K562 (cell line): ENCODE measurements at regions not wholly inside any gene's neighbourhood (a gene's known extent, or its start where the extent isn't known, plus 50 kb on each side); places are given as distances from the start of the nearest gene placed in this dataset.

Experiments used
- ATAC-seq: fragments of 200-7000 bp; cut with Tn5 transposase; 3 replicates; pipeline ENCODE4 v1.9.1; 2020; ENCODE audit warnings: moderate library complexity
- BruUV-seq: library from RNA; stranded (reverse); fragments of 400-500 nt; replicated peaks from 2 replicates; lab custom pipeline; 2021; lab: Mats Ljungman, UMichigan
- CTCF ChIA-PET: fragments of 300-600 bp; formaldehyde crosslinking; extraction: SDS; loops from one replicate; lab custom pipeline; 2021; ENCODE audit warnings: low intra/inter-chr PET ratio; lab: Yijun Ruan, JAX
- POLR2A ChIA-PET: fragments of 300-600, 350-650 bp; sonication (Branson Sonifier 250); formaldehyde crosslinking; extraction: SDS; loops from one replicate; lab custom pipeline; 2021; ENCODE audit warnings: antibody characterized with exemption, inconsistent platforms; lab: Yijun Ruan, JAX
- DNase-seq, 4 experiments: peaks; one replicate each; pipeline versions ENCODE4 v3.0.0 to v3.0.0-alpha.2; 2011 to 2018; ENCODE audit warnings: low spot score in 3 of 4, mixed read lengths in 3 of 4; ENCODE audit errors: extremely low read depth in 1 of 4
- FAIRE-seq: peaks from 2 replicates; lab custom pipeline; 2011; peaks lifted over from hg19 to GRCh38; lab: Jason Lieb, UNC
- H2AFZ ChIP-seq: 2 replicates; pipeline ENCODE4 v1.6.0; 2011; ENCODE audit warnings: low read depth, low read length, control low read depth, inconsistent platforms
- H3K27ac ChIP-seq: fragments of 200-600 bp; 3 replicates; pipeline ENCODE4 v1.8.0; 2011; ENCODE audit warnings: low read depth, mild to moderate bottlenecking, control low read depth, inconsistent platforms, low read length, moderate library complexity, mixed read lengths; ENCODE audit errors: extremely low read depth
- H3K27me3 ChIP-seq, 2 experiments: fragments of 300-600 bp in 1 of 2; 2 replicates in 1 of 2; 3 replicates in 1 of 2; pipeline versions ENCODE4 v1.6.0 to v1.8.0; 2011; ENCODE audit warnings: inconsistent platforms in 2 of 2, low read length in 2 of 2, mild to moderate bottlenecking in 1 of 2, mixed read lengths in 1 of 2, moderate library complexity in 1 of 2; ENCODE audit not compliant: control insufficient read depth in 2 of 2, insufficient read depth in 2 of 2
- H3K36me3 ChIP-seq: fragments of 300-600 bp; 3 replicates; pipeline ENCODE4 v1.8.0; 2011; ENCODE audit warnings: mild to moderate bottlenecking, low read length, inconsistent platforms; ENCODE audit not compliant: control insufficient read depth, insufficient read depth
- H3K4me1 ChIP-seq, 2 experiments: fragments of 200-600 bp in 1 of 2; replicated peaks in 1 of 2; 2 replicates in 1 of 2; 3 replicates in 1 of 2; pipeline versions ENCODE4 v1.5.1 to v1.8.0; 2011; ENCODE audit warnings: inconsistent platforms in 2 of 2, low read length in 2 of 2, mild to moderate bottlenecking in 1 of 2, mixed read lengths in 1 of 2, moderate library complexity in 1 of 2; ENCODE audit not compliant: control insufficient read depth in 2 of 2, insufficient read depth in 2 of 2
- H3K4me2 ChIP-seq: 2 replicates; pipeline ENCODE4 v1.6.1; 2011; ENCODE audit warnings: low read length, control low read depth, inconsistent platforms, mixed read lengths; ENCODE audit not compliant: insufficient read depth
- H3K4me3 ChIP-seq: fragments of 200-600 bp; sonication (generic), shearing (Covaris generic); 2 replicates; pipeline ENCODE4 v1.5.1; 2016; ENCODE audit warnings: control low read depth, inconsistent platforms
- H3K79me2 ChIP-seq: fragments of 200-600 bp; 3 replicates; pipeline ENCODE4 v1.8.0; 2011; ENCODE audit warnings: low read length, inconsistent platforms; ENCODE audit not compliant: control insufficient read depth, insufficient read depth
- H3K9ac ChIP-seq, 2 experiments: 2 replicates each; pipeline versions ENCODE4 v1.6.0 to v1.6.1; 2011; ENCODE audit warnings: low read depth in 2 of 2, low read length in 2 of 2, control low read depth in 1 of 2, inconsistent platforms in 1 of 2, mild to moderate bottlenecking in 1 of 2, mixed read lengths in 1 of 2; ENCODE audit not compliant: insufficient read depth in 1 of 2
- H3K9me1 ChIP-seq: one replicate; pipeline ENCODE4 v1.6.0; 2011; ENCODE audit warnings: inconsistent platforms, mild to moderate bottlenecking, low read length, moderate library complexity; ENCODE audit not compliant: control insufficient read depth, insufficient read depth
- H3K9me3 ChIP-seq: replicated peaks from 2 replicates; pipeline ENCODE4 v1.5.1; 2011; ENCODE audit warnings: low read depth, low read length, inconsistent platforms; ENCODE audit not compliant: control insufficient read depth, insufficient read depth
- H4K20me1 ChIP-seq: replicated peaks from 2 replicates; pipeline ENCODE4 v1.6.1; 2011; ENCODE audit warnings: low read length, inconsistent platforms, mixed read lengths; ENCODE audit not compliant: control insufficient read depth, insufficient read depth
- BMI1 ChIP-seq: fragments of 150-350 bp; IDR thresholded peaks from 2 replicates; pipeline ENCODE4 v1.6.1; 2014; ENCODE audit warnings: low read length
- CBFB ChIP-seq: sonication (generic); formaldehyde crosslinking; IDR thresholded peaks from 2 replicates; pipeline ENCODE4 v1.4.0; 2020; ENCODE audit warnings: mild to moderate bottlenecking, missing genetic modification reagents
- E2F4 ChIP-seq: sonication (generic); formaldehyde crosslinking; IDR thresholded peaks from 2 replicates; pipeline ENCODE4 v1.8.0; 2022; ENCODE audit warnings: mild to moderate bottlenecking, low read depth, missing genetic modification reagents
- NCOR1 ChIP-seq: fragments of 450-650 bp; IDR thresholded peaks from 2 replicates; pipeline ENCODE4 v1.6.1; 2016; ENCODE audit warnings: mild to moderate bottlenecking, moderate library complexity
- RBM14 ChIP-seq: fragments of 200-400 bp; formaldehyde crosslinking; IDR thresholded peaks from 2 replicates; pipeline ENCODE4 v1.6.1; 2018; ENCODE audit warnings: low read depth, mild to moderate bottlenecking, low read length, moderate library complexity, borderline replicate concordance; ENCODE audit not compliant: insufficient read depth
- SREBF1 ChIP-seq: fragments of 150-350 bp; IDR thresholded peaks from 2 replicates; pipeline ENCODE4 v1.6.1; 2014; ENCODE audit warnings: antibody characterized with exemption, low read depth, low read length, borderline replicate concordance
- SUPT5H ChIP-seq: fragments of 450-650 bp; IDR thresholded peaks from 2 replicates; pipeline ENCODE4 v1.6.1; 2016
- ZBTB33 ChIP-seq: sonication (generic); formaldehyde crosslinking; IDR thresholded peaks from 2 replicates; pipeline ENCODE4 v1.8.1; 2023; ENCODE audit warnings: mild to moderate bottlenecking, missing genetic modification reagents
- ZFP36 ChIP-seq: fragments of 150-350 bp; IDR thresholded peaks from 2 replicates; pipeline ENCODE4 v1.6.1; 2018; ENCODE audit warnings: low read length, low read depth; ENCODE audit not compliant: partially characterized antibody
- ZNF277 ChIP-seq: fragments of 250-450 bp; sonication (Bioruptor Pico); IDR thresholded peaks from 2 replicates; pipeline ENCODE4 v1.8.0; 2022; ENCODE audit warnings: inconsistent platforms, mild to moderate bottlenecking, moderate library complexity, borderline replicate concordance
- ZNF311 ChIP-seq: fragments of 250-450 bp; sonication (Bioruptor Pico); IDR thresholded peaks from 2 replicates; pipeline ENCODE4 v1.4.0; 2020; ENCODE audit warnings: mild to moderate bottlenecking, moderate library complexity
- ZNF431 ChIP-seq: sonication (generic); formaldehyde crosslinking; IDR thresholded peaks from 2 replicates; pipeline ENCODE4 v1.8.0; 2022; ENCODE audit warnings: mild to moderate bottlenecking, missing genetic modification reagents
- ZNF444 ChIP-seq: fragments of 250-450 bp; sonication (Bioruptor Pico); IDR thresholded peaks from 2 replicates; pipeline ENCODE4 v1.4.0; 2020; ENCODE audit warnings: mild to moderate bottlenecking, moderate library complexity
- ZNF699 ChIP-seq: fragments of 250-450 bp; sonication (Bioruptor Pico); IDR thresholded peaks from 2 replicates; pipeline ENCODE4 v1.8.0; 2021; ENCODE audit warnings: mild to moderate bottlenecking, moderate library complexity; ENCODE audit not compliant: insufficient replicate concordance
- ZNF707 ChIP-seq: fragments of 250-450 bp; sonication (Bioruptor Pico); conservative IDR thresholded peaks from 2 replicates; pipeline ENCODE4 v1.8.0; 2022; ENCODE audit warnings: inconsistent platforms, mild to moderate bottlenecking, moderate library complexity
- in situ Hi-C: fragments of 300-500 bp; cut with MboI; formaldehyde crosslinking; loops from 4 replicates; pipeline ENCODE4 v1.15.0; 2018; ENCODE audit warnings: inconsistent platforms, mixed read lengths
- intact Hi-C: fragments of 100-400 bp; cut with micrococcal nuclease; formaldehyde crosslinking; loops from 2 replicates; pipeline ENCODE4 v1.14.2; 2022

GRCh38 chr6:82597201-82597600 lies 233.6 kb downstream of the TPBG start:
- no peaks in the 10 kb centered on the region for H3K27me3 ChIP-seq
- no peaks in the 10 kb centered on the region for H3K36me3 ChIP-seq
- no peaks in the 10 kb centered on the region for H3K4me1 ChIP-seq
- no peak overlapping the region for H3K27ac ChIP-seq
- DNase-seq (no peak), ATAC-seq (no peak), FAIRE-seq (no peak)
- H3K4me3 ChIP-seq = no peak overlapping the region
- ChIA-PET CTCF (no interaction called here), POLR2A (no interaction called here)
- TF ChIP-seq ZNF431 = no peak
- no peak for TF ChIP-seq ZNF707
- TF ChIP-seq CBFB (CRISPR knock-in tag) = no peak
- no peak for TF ChIP-seq ZNF699 (CRISPR knock-in tag)
- no peak for TF ChIP-seq ZFP36
- TF ChIP-seq ZNF311 = no peak
- no peak for TF ChIP-seq BMI1
- TF ChIP-seq SREBF1 = no peak
- no peak for TF ChIP-seq ZNF444 (CRISPR knock-in tag)
- no peak for TF ChIP-seq SUPT5H
- no peak for TF ChIP-seq RBM14
- TF ChIP-seq ZNF277 (CRISPR knock-in tag) = no peak
- no peak for TF ChIP-seq NCOR1
- TF ChIP-seq ZBTB33 (CRISPR knock-in tag) = no peak
- no peak for TF ChIP-seq E2F4 (CRISPR knock-in tag)
- no peaks in the 10 kb centered on the region for H3K9me3 ChIP-seq
- intact Hi-C loops = no loop called here
- no TSS peak for BruUV-seq
- H3K9ac ChIP-seq = no peak overlapping the region
- H3K9me1 ChIP-seq = no peaks in the 10 kb centered on the region
- in situ Hi-C loops = loop anchor here (25.0 kb wide), 1 partner anchor 465 kb away; the partner anchor contains the start of genes DOP1A and UBE3D
- H4K20me1 ChIP-seq = no peaks in the 10 kb centered on the region
- no peaks in the 10 kb centered on the region for H3K79me2 ChIP-seq
- H2AFZ ChIP-seq = no peak overlapping the region
- no peak overlapping the region for H3K4me2 ChIP-seq
